SK-N-MC (cell line): ENCODE measurements at regions not wholly inside any gene's neighbourhood (a gene's known extent, or its start where the extent isn't known, plus 50 kb on each side); places are given as distances from the start of the nearest gene placed in this dataset.

ENCODE experiments used
- DNase-seq: peaks from one replicate; pipeline ENCODE4 v3.0.0-alpha.2; 2011; ENCODE audit warnings: low read depth, low spot score
- H3K27ac ChIP-seq: fragments of 200-600 bp; sonication (generic); 2 replicates; pipeline ENCODE4 v1.5.1; 2016; ENCODE audit warnings: mixed run types
- H3K36me3 ChIP-seq: fragments of 200-600 bp; sonication (generic); 2 replicates; pipeline ENCODE4 v1.6.1; 2017; ENCODE audit warnings: antibody characterized with exemption, low read length, mixed read lengths; ENCODE audit not compliant: insufficient read depth
- H3K4me3 ChIP-seq: fragments of 200-600 bp; sonication (generic); 2 replicates; pipeline ENCODE4 v1.5.1; 2016
- H3K9ac ChIP-seq: fragments of 200-600 bp; sonication (generic); 2 replicates; pipeline ENCODE4 v1.8.0; 2017; ENCODE audit warnings: mixed run types, mixed read lengths; ENCODE audit not compliant: insufficient read length
- H3K9me3 ChIP-seq: fragments of 200-600 bp; sonication (generic); 2 replicates; pipeline ENCODE4 v1.6.1; 2017; ENCODE audit warnings: low read depth, mild to moderate bottlenecking, antibody characterized with exemption, low read length, moderate library complexity, mixed read lengths
- EZH2 ChIP-seq: fragments of 200-600 bp; sonication (generic); IDR thresholded peaks from one replicate; pipeline ENCODE4 v1.6.1; 2017; ENCODE audit warnings: antibody characterized with exemption
- FOXP2 ChIP-seq: optimal IDR thresholded peaks from 2 replicates; pipeline ENCODE3; 2011; ENCODE audit warnings: mild to moderate bottlenecking, moderate library complexity; ENCODE audit not compliant: insufficient read depth; ENCODE audit errors: extremely low read length, control extremely low read depth
- POLR2AphosphoS5 ChIP-seq: IDR thresholded peaks from 2 replicates; pipeline ENCODE4 v1.6.1; 2012; ENCODE audit warnings: mild to moderate bottlenecking, low read depth, low read length, borderline replicate concordance

DNA sequence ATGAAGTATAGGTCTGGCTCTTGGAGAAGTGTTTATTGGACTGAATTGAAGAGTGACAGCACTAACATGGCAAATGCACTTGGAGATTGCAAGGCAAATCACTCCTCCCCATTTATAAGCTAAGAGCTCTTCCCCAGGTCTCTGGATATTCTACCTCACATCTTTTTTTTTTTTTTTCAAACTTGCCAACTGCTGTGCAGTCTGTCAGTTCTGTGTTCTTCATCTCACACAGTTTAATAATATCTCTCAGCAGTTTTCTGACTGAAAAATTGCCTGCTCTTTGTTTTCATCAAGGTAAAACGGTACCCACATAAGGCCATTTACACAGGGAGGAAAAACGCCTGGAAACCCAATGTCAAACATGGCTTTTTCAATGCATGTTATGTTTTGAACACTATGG, 186.1 kb upstream of the B3GALT2 start:
- Histone ChIP-seq H3K36me3 (no peaks in the 10 kb centered on the region), H3K9me3 (no peaks in the 10 kb centered on the region), H3K9ac (no peak overlapping the region), H3K4me3 (no peak overlapping the region), H3K27ac (no peak overlapping the region)
- no peak for TF ChIP-seq FOXP2
- TF ChIP-seq EZH2, result no peak
- no peak for TF ChIP-seq POLR2AphosphoS5
- DNase-seq, result no peak

DNA sequence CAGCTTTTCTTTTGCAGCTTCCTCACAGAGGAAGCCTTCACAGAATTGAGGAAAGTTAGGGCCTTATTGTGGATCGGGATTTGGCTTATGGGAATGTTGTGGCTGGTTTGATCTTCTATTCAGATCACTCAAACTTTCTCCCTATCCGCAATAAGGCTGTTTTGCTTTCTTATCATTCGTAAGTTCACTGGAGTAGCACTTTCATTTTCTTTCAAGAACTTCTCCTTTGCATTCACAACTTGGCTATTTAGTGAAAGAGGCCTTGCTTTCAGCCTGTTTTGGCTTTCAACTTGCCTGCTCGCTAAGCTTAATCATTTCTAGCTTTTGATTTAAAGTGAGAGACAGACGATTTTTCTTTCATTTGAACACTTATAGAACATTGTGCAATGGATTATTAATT, 181.9 kb upstream of the B3GALT2 start:
- no peaks in the 10 kb centered on the region for H3K36me3 ChIP-seq
- TF ChIP-seq POLR2AphosphoS5 (no peak), FOXP2 (no peak), EZH2 (no peak)
- no peak overlapping the region for H3K27ac ChIP-seq
- no peaks in the 10 kb centered on the region for H3K9me3 ChIP-seq
- DNase-seq, result no peak
- no peak overlapping the region for H3K4me3 ChIP-seq
- H3K9ac ChIP-seq, result no peak overlapping the region

DNA sequence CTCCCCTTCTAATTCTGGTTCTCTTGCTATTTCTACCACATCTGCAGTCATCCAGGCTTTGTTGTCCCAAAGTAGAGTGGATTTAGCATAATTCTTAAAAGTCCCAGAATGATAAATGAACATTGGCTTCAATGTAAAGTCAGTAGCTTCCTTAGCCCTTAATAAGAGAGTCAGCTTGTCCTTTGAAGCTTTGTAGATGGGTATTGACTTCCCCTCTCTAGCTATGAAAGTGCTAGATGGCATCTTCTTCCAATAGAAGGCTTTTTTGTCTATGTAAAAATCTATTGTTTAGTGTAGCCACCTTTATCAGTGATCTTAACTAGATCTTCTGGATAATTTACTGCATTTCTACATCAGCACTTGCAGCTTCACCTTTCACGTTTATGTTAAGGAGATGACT, 181.4 kb upstream of the B3GALT2 start:
- no peak overlapping the region for H3K4me3 ChIP-seq
- TF ChIP-seq EZH2, result no peak
- TF ChIP-seq POLR2AphosphoS5, result no peak
- TF ChIP-seq FOXP2, result no peak

DNA sequence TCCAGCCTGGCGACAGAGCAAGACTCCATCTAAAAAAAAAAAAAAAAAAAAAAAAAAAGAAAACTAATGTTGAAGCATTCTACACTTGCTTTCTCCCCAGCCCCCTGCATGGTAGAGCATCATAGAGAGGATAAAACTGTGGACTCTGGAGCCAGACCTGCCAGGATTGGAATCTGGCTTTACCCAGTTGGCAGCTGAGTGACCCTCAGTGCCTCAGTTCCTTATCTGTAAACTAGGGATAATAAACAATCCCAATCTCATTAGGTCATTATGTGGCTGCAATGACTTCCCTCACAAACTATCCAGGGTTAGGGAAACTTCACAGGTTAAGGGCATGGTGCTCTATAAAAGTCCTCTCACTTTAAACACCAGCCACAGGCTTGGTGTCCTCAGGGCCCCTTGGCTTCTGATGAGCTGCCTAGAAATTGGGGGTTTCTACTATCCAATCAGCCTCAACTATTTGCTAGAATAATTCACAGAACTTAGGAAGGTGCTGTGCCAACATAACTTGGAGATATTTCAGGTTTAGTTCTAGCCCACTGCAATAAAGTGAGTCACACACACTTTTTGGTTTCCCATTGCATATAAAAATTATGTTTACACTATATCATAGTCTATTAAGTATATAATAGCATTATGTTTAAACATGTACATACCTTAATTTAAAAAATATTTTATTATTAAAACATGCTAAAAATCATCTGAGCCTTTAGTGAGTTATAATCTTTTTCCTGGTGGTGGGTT, 180.5 kb upstream of the B3GALT2 start:
- no peak for TF ChIP-seq EZH2
- TF ChIP-seq FOXP2, result no peak
- no peak for TF ChIP-seq POLR2AphosphoS5
- DNase-seq, result no peak
- H3K4me3 ChIP-seq, result no peak overlapping the region
- H3K27ac ChIP-seq, result no peak overlapping the region
- H3K9ac ChIP-seq, result no peak overlapping the region
- no peaks in the 10 kb centered on the region for H3K36me3 ChIP-seq
- no peaks in the 10 kb centered on the region for H3K9me3 ChIP-seq

More for the DNA sequence above, 181.4 kb upstream of the B3GALT2 start:
- Histone ChIP-seq H3K27ac (no peak overlapping the region), H3K9ac (no peak overlapping the region), H3K9me3 (no peaks in the 10 kb centered on the region), H3K36me3 (no peaks in the 10 kb centered on the region)
- no peak for DNase-seq

DNA sequence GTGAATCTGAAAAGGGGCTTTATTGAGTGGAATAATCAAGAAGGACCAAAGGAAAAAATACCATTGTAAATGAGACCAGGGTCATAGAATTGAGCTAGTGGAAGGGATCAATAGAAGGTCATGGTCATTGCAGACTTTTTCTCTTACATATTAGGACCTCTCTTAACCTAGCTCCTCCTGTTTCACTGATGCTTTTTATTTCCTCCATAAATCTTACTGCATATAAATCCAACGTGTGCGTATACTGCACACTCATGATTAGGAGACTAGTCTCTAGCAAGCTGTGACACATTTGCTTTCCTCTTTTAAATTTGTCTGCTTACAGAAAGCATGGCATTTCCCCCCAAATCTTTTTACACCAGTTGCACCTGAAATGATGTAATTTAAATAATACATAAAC, 179.6 kb upstream of the B3GALT2 start:
- Histone ChIP-seq H3K9ac (no peak overlapping the region), H3K36me3 (no peaks in the 10 kb centered on the region), H3K4me3 (no peak overlapping the region), H3K27ac (no peak overlapping the region), H3K9me3 (no peaks in the 10 kb centered on the region)
- no peak for DNase-seq
- no peak for TF ChIP-seq POLR2AphosphoS5
- TF ChIP-seq EZH2, result no peak
- no peak for TF ChIP-seq FOXP2

DNA sequence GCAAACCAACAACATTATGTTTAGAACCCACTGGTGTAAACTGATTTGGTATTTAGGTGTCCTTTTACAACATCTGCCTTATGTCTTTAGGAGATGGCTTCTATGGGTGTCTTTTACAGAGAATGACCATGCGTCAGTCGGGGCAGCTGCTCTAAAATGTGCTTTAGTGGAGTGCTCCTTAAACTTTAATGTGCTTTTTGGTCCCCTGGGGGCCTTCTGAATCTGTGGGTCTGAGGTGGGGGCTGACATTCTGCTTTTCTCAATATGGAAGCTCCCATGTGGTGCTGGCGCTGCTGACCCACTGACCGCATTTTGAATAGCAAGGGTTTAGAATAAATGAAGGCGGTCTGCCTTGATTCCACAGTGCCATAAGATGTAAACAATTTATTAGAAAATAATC, 173.2 kb upstream of the B3GALT2 start:
- TF ChIP-seq POLR2AphosphoS5, result no peak
- no peak for TF ChIP-seq FOXP2
- TF ChIP-seq EZH2, result no peak
- Histone ChIP-seq H3K9me3 (no peaks in the 10 kb centered on the region), H3K27ac (no peak overlapping the region), H3K4me3 (no peak overlapping the region), H3K9ac (no peak overlapping the region), H3K36me3 (no peaks in the 10 kb centered on the region)
- DNase-seq, result no peak

DNA sequence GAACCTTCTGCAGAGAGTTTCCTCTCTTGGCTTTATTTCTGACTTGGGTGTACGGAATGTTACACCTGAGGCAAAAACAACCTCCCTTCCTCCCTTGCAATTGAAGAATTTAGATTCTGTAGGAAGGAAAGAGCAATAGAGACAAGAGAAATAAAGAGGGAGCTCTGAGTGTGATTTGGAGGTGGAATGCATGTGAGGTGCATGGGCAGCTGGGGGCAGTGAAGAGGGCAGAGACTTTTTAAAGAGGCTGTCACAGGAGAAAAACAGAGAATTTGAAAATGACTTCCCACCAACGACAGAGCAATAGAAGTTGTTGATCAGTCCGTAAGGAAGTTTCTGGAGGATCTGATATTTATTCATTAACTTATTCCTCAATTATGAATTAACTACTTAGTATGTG, 172.0 kb upstream of the B3GALT2 start:
- no peak for DNase-seq
- TF ChIP-seq POLR2AphosphoS5 (no peak), EZH2 (no peak)
- Histone ChIP-seq H3K4me3 (no peak overlapping the region), H3K27ac (no peak overlapping the region), H3K36me3 (no peaks in the 10 kb centered on the region), H3K9ac (no peak overlapping the region), H3K9me3 (no peaks in the 10 kb centered on the region)

DNA sequence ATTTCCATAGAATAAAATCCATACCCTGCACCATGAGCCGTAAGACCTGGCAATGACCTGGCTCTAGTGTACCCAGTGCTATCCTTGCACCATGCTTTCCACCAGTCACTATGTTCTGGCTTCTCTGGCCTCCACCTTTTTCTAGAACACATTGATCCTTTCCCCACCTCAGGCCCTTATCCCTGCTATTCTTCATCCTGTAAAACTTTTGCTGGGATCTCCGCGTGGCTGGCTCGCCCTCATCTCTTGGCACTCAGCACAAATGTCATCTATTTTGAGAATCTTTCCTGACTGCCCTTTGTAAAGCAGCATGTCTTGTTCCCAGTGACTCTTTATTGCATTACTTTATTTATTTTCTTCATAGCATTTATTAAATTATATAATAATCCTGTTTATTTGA, 169.8 kb upstream of the B3GALT2 start:
- Histone ChIP-seq H3K36me3 (no peaks in the 10 kb centered on the region), H3K4me3 (no peak overlapping the region), H3K27ac (no peak overlapping the region), H3K9me3 (no peaks in the 10 kb centered on the region), H3K9ac (no peak overlapping the region)
- no peak for TF ChIP-seq POLR2AphosphoS5
- no peak for DNase-seq

DNA sequence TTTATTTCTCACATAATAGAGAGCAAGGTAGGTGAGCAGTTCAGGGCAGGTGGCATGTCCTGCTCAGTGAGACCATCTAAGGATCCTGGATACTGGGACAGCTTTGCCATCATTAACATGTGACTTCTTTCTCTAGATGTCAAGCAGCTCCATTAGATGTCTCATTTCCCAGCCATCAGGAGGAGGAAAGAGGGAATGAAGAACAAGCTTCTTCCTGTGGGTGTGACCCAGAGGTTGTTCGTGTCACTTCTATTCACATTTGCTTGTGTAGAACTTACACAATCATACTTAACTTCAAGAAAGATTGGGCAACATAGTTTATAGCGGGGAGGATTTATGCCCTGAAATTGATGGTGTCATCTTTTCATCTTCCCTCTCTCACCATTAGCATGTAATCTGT, 169.2 kb upstream of the B3GALT2 start:
- Histone ChIP-seq H3K9me3 (no peaks in the 10 kb centered on the region), H3K36me3 (no peaks in the 10 kb centered on the region), H3K27ac (no peak overlapping the region), H3K9ac (no peak overlapping the region), H3K4me3 (no peak overlapping the region; the same call in 1 of the 2 replicates)
- TF ChIP-seq POLR2AphosphoS5 (no peak), EZH2 (no peak), FOXP2 (no peak)
- DNase-seq, result no peak
